Kidney (tissue), 13 donors: ENCODE measurements at regions not wholly inside any gene's neighbourhood (a gene's known extent, or its start where the extent isn't known, plus 50 kb on each side); places are given as distances from the start of the nearest gene placed in this dataset.

Experiments
- DNase-seq, 5 donors: peaks; one replicate each; pipeline ENCODE4 v3.0.0-alpha.2; 2013 to 2020
- FAIRE-seq: peaks from 2 replicates; lab custom pipeline; 2012; peaks lifted over from hg19 to GRCh38; lab: Jason Lieb, UNC
- H3K27ac ChIP-seq, 2 donors: one replicate each; pipeline ENCODE4 v1.7.0; 2013; ENCODE audit warnings: low read depth in 2 of 2, low read length in 2 of 2, inconsistent platforms in 1 of 2
- H3K27me3 ChIP-seq: one replicate; pipeline ENCODE4 v1.7.1; 2013; ENCODE audit warnings: low read length, inconsistent platforms; ENCODE audit not compliant: control insufficient read depth, insufficient read depth
- H3K36me3 ChIP-seq, 3 donors: one replicate each; pipeline versions ENCODE4 v1.7.0 to v1.7.1; 2013; ENCODE audit warnings: low read length in 3 of 3, control low read depth in 1 of 3, inconsistent platforms in 1 of 3; ENCODE audit not compliant: insufficient read depth in 3 of 3, control insufficient read depth in 2 of 3
- H3K4me1 ChIP-seq, 3 donors: one replicate each; pipeline versions ENCODE4 v1.7.0 to v1.7.1; 2013; ENCODE audit warnings: low read length in 3 of 3, inconsistent platforms in 1 of 3, low read depth in 1 of 3; ENCODE audit not compliant: control insufficient read depth in 2 of 3, insufficient read depth in 2 of 3
- H3K4me3 ChIP-seq, 3 donors: one replicate each; pipeline versions ENCODE4 v1.7.0 to v1.8.1; 2013; ENCODE audit warnings: low read length in 3 of 3, control low read depth in 1 of 3, inconsistent platforms in 1 of 3
- H3K9ac ChIP-seq, 3 donors: one replicate each; pipeline versions ENCODE4 v1.7.0 to v1.7.1; 2013; ENCODE audit warnings: low read length in 3 of 3, control low read depth in 1 of 3, inconsistent platforms in 1 of 3
- H3K9me3 ChIP-seq, 3 donors: one replicate each; pipeline versions ENCODE4 v1.7.0 to v1.7.1; 2013; ENCODE audit warnings: low read length in 3 of 3, control low read depth in 1 of 3, inconsistent platforms in 1 of 3; ENCODE audit not compliant: control insufficient read depth in 2 of 3, insufficient read depth in 1 of 3
- CTCF ChIP-seq: IDR thresholded peaks from 3 replicates; pipeline ENCODE4 v1.5.1; 2012; ENCODE audit warnings: mild to moderate bottlenecking, moderate library complexity, borderline replicate concordance; ENCODE audit not compliant: insufficient read depth; ENCODE audit errors: extremely low read depth
- intact Hi-C: fragments of 100-400 bp; cut with DNase I; formaldehyde crosslinking; loops from one replicate; pipeline ENCODE4 v1.11.1; 2022
- donor health status: control.
- donor health status: control.
- donor health status: control.
- donor health status: control.
- donor health status: control.
- donor health status: DM: yes; HTN: yes; CAD: no.
- donor health status: Normal renal cell carcinoma (clear cell type).

- Histone ChIP-seq H3K4me3 (no peak overlapping the region), H3K9ac (no peak overlapping the region), H3K36me3 (no peaks in the 10 kb centered on the region), H3K27ac (no peak overlapping the region), H3K4me1 (no peaks in the 10 kb centered on the region), H3K27me3 (no peaks in the 10 kb centered on the region), H3K9me3 (no peaks in the 10 kb centered on the region)
- intact Hi-C loops, result no loop called here
- no peak for TF ChIP-seq CTCF
- FAIRE-seq (no peak), DNase-seq (peak in 2 of 5 donors; percentile 7 to 15)
Measured at GRCh38 chr5:165871291-165871690, 2365.9 kb downstream of the MAT2B start.

- Histone ChIP-seq H3K4me3 (no peak overlapping the region), H3K9me3 (no peaks in the 10 kb centered on the region), H3K27me3 (no peaks in the 10 kb centered on the region), H3K36me3 (no peaks in the 10 kb centered on the region), H3K9ac (no peak overlapping the region), H3K4me1 (no peaks in the 10 kb centered on the region), H3K27ac (no peak overlapping the region)
- intact Hi-C loops, result no loop called here
- DNase-seq, result no peak
- no peak for FAIRE-seq
- TF ChIP-seq CTCF, result no peak
Measured at GRCh38 chr5:165874851-165875250, 2369.4 kb downstream of the MAT2B start.

GRCh38 chr5:165876538-165876937, 2371.1 kb downstream of the MAT2B start:
- Histone ChIP-seq H3K27ac (no peak overlapping the region), H3K9me3 (no peaks in the 10 kb centered on the region), H3K9ac (no peak overlapping the region), H3K4me1 (no peaks in the 10 kb centered on the region), H3K36me3 (no peaks in the 10 kb centered on the region), H3K27me3 (no peaks in the 10 kb centered on the region), H3K4me3 (no peak overlapping the region)
- intact Hi-C loops, result no loop called here
- TF ChIP-seq CTCF, result no peak
- FAIRE-seq (no peak), DNase-seq (no peak)

GRCh38 chr5:165877475-165877874, 2372.1 kb downstream of the MAT2B start:
- H3K4me1 ChIP-seq, result no peaks in the 10 kb centered on the region
- no peak for DNase-seq
- intact Hi-C loops, result no loop called here
- H3K27ac ChIP-seq, result no peak overlapping the region
- no peaks in the 10 kb centered on the region for H3K36me3 ChIP-seq
- no peaks in the 10 kb centered on the region for H3K27me3 ChIP-seq
- no peak overlapping the region for H3K4me3 ChIP-seq
- no peaks in the 10 kb centered on the region for H3K9me3 ChIP-seq
- no peak for FAIRE-seq
- no peak overlapping the region for H3K9ac ChIP-seq
- TF ChIP-seq CTCF, result no peak
